GM23338 (cell line): ENCODE measurements at regions not wholly inside any gene's neighbourhood (a gene's known extent, or its start where the extent isn't known, plus 50 kb on each side); places are given as distances from the start of the nearest gene placed in this dataset.

Source experiments
- CREB1 ChIP-seq: fragments of 250-450 bp; sonication (Bioruptor Pico); IDR thresholded peaks from 2 replicates; pipeline ENCODE4 v1.5.0; 2020; ENCODE audit warnings: low read depth, mild to moderate bottlenecking, moderate library complexity
- CTCF ChIP-seq, 2 experiments: fragments of 200-600 bp in 1 of 2; sonication (generic) in 1 of 2; conservative IDR thresholded peaks; 2 replicates each; pipeline versions ENCODE4 v1.5.1 to v1.6.1; 2016 to 2017; ENCODE audit warnings: antibody characterized with exemption in 2 of 2, low read depth in 2 of 2, mild to moderate bottlenecking in 2 of 2, moderate library complexity in 1 of 2
- ETS1 ChIP-seq: IDR thresholded peaks from 2 replicates; pipeline ENCODE4 v1.6.1; 2016; ENCODE audit warnings: antibody characterized with exemption
- EZH2 ChIP-seq: fragments of 200-600 bp; sonication (generic); IDR thresholded peaks from one replicate; pipeline ENCODE4 v1.8.0; 2017; ENCODE audit warnings: antibody characterized with exemption, mild to moderate bottlenecking, low read depth; ENCODE audit not compliant: unreplicated experiment
- EZH2phosphoT487 ChIP-seq: fragments of 200-600 bp; sonication (generic); IDR thresholded peaks from one replicate; pipeline ENCODE4 v1.8.1; 2018; ENCODE audit warnings: antibody characterized with exemption; ENCODE audit not compliant: unreplicated experiment
- JUNB ChIP-seq: IDR thresholded peaks from one replicate; pipeline ENCODE4 v1.6.1; 2016; ENCODE audit warnings: antibody characterized with exemption; ENCODE audit not compliant: unreplicated experiment
- NANOG ChIP-seq: IDR thresholded peaks from 2 replicates; pipeline ENCODE4 v1.6.1; 2016; ENCODE audit warnings: antibody characterized with exemption, borderline replicate concordance
- POLR2AphosphoS5 ChIP-seq: IDR thresholded peaks from 2 replicates; pipeline ENCODE4 v1.6.1; 2016; ENCODE audit warnings: antibody characterized with exemption, low read depth
- STAT1 ChIP-seq: IDR thresholded peaks from one replicate; pipeline ENCODE4 v1.6.1; 2016; ENCODE audit warnings: antibody characterized with exemption; ENCODE audit not compliant: unreplicated experiment
- ZNF114 ChIP-seq: fragments of 250-450 bp; sonication (Bioruptor Pico); IDR thresholded peaks from 2 replicates; pipeline ENCODE4 v1.5.0; 2020; ENCODE audit warnings: mild to moderate bottlenecking, moderate library complexity
- ZNF331 ChIP-seq: fragments of 250-450 bp; sonication (Bioruptor Pico); IDR thresholded peaks from 2 replicates; pipeline ENCODE4 v1.5.0; 2020; ENCODE audit warnings: low read depth, mild to moderate bottlenecking, moderate library complexity
- TF ChIP-seq, protein P1 (sequence below): IDR thresholded peaks from one replicate; pipeline ENCODE4 v1.6.1; 2018; ENCODE audit warnings: antibody characterized with exemption; ENCODE audit not compliant: unreplicated experiment
- TF ChIP-seq, protein P2 (sequence below): fragments of 250-450 bp; sonication (Bioruptor Pico); IDR thresholded peaks from 2 replicates; pipeline ENCODE4 v1.5.0; 2020; ENCODE audit warnings: mild to moderate bottlenecking, moderate library complexity

- TF ChIP-seq ZNF331 (CRISPR knock-in tag), result no peak
- TF ChIP-seq EZH2, result no peak
- TF ChIP-seq CTCF (conservative IDR thresholded peaks at IDR 0.05; ENCODE audit: low read depth in 2 of 2), result no peak
- TF ChIP-seq, protein P1, sequence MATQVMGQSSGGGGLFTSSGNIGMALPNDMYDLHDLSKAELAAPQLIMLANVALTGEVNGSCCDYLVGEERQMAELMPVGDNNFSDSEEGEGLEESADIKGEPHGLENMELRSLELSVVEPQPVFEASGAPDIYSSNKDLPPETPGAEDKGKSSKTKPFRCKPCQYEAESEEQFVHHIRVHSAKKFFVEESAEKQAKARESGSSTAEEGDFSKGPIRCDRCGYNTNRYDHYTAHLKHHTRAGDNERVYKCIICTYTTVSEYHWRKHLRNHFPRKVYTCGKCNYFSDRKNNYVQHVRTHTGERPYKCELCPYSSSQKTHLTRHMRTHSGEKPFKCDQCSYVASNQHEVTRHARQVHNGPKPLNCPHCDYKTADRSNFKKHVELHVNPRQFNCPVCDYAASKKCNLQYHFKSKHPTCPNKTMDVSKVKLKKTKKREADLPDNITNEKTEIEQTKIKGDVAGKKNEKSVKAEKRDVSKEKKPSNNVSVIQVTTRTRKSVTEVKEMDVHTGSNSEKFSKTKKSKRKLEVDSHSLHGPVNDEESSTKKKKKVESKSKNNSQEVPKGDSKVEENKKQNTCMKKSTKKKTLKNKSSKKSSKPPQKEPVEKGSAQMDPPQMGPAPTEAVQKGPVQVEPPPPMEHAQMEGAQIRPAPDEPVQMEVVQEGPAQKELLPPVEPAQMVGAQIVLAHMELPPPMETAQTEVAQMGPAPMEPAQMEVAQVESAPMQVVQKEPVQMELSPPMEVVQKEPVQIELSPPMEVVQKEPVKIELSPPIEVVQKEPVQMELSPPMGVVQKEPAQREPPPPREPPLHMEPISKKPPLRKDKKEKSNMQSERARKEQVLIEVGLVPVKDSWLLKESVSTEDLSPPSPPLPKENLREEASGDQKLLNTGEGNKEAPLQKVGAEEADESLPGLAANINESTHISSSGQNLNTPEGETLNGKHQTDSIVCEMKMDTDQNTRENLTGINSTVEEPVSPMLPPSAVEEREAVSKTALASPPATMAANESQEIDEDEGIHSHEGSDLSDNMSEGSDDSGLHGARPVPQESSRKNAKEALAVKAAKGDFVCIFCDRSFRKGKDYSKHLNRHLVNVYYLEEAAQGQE, result no peak
- no peak for TF ChIP-seq ETS1
- no peak for TF ChIP-seq JUNB
- no peak for TF ChIP-seq EZH2phosphoT487
- no peak for TF ChIP-seq POLR2AphosphoS5
- no peak for TF ChIP-seq CREB1
- TF ChIP-seq ZNF114 (CRISPR knock-in tag), result no peak
- no peak for TF ChIP-seq STAT1
- no peak for TF ChIP-seq NANOG
- TF ChIP-seq, protein P2, sequence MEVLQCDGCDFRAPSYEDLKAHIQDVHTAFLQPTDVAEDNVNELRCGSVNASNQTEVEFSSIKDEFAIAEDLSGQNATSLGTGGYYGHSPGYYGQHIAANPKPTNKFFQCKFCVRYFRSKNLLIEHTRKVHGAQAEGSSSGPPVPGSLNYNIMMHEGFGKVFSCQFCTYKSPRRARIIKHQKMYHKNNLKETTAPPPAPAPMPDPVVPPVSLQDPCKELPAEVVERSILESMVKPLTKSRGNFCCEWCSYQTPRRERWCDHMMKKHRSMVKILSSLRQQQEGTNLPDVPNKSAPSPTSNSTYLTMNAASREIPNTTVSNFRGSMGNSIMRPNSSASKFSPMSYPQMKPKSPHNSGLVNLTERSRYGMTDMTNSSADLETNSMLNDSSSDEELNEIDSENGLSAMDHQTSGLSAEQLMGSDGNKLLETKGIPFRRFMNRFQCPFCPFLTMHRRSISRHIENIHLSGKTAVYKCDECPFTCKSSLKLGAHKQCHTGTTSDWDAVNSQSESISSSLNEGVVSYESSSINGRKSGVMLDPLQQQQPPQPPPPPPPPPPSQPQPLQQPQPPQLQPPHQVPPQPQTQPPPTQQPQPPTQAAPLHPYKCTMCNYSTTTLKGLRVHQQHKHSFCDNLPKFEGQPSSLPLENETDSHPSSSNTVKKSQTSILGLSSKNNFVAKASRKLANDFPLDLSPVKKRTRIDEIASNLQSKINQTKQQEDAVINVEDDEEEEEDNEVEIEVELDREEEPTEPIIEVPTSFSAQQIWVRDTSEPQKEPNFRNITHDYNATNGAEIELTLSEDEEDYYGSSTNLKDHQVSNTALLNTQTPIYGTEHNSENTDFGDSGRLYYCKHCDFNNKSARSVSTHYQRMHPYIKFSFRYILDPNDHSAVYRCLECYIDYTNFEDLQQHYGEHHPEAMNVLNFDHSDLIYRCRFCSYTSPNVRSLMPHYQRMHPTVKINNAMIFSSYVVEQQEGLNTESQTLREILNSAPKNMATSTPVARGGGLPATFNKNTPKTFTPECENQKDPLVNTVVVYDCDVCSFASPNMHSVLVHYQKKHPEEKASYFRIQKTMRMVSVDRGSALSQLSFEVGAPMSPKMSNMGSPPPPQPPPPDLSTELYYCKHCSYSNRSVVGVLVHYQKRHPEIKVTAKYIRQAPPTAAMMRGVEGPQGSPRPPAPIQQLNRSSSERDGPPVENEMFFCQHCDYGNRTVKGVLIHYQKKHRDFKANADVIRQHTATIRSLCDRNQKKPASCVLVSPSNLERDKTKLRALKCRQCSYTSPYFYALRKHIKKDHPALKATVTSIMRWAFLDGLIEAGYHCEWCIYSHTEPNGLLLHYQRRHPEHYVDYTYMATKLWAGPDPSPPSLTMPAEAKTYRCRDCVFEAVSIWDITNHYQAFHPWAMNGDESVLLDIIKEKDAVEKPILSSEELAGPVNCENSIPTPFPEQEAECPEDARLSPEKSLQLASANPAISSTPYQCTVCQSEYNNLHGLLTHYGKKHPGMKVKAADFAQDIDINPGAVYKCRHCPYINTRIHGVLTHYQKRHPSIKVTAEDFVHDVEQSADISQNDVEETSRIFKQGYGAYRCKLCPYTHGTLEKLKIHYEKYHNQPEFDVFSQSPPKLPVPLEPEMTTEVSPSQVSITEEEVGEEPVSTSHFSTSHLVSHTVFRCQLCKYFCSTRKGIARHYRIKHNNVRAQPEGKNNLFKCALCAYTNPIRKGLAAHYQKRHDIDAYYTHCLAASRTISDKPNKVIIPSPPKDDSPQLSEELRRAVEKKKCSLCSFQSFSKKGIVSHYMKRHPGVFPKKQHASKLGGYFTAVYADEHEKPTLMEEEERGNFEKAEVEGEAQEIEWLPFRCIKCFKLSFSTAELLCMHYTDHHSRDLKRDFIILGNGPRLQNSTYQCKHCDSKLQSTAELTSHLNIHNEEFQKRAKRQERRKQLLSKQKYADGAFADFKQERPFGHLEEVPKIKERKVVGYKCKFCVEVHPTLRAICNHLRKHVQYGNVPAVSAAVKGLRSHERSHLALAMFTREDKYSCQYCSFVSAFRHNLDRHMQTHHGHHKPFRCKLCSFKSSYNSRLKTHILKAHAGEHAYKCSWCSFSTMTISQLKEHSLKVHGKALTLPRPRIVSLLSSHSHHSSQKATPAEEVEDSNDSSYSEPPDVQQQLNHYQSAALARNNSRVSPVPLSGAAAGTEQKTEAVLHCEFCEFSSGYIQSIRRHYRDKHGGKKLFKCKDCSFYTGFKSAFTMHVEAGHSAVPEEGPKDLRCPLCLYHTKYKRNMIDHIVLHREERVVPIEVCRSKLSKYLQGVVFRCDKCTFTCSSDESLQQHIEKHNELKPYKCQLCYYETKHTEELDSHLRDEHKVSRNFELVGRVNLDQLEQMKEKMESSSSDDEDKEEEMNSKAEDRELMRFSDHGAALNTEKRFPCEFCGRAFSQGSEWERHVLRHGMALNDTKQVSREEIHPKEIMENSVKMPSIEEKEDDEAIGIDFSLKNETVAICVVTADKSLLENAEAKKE (CRISPR knock-in tag), result no peak
Observed at GRCh38 chr2:21920721-21921120, 797.0 kb downstream of the TDRD15 start.
